ENCODE measurements at regions not wholly inside any gene's neighbourhood (a gene's known extent, or its start where the extent isn't known, plus 50 kb on each side); places are given as distances from the start of the nearest gene placed in this dataset.

GRCh38 chr4:138560448-138560847, 318.3 kb upstream of the SLC7A11 start:
- TF ChIP-seq BHLHE40 (IDR thresholded peaks at IDR 0.05; ENCODE audit: borderline replicate concordance) (no peak), FOXK2 (IDR thresholded peaks at IDR 0.05) (no peak), FOXM1 (IDR thresholded peaks at IDR 0.05; ENCODE audit: borderline replicate concordance) (no peak), NFRKB (IDR thresholded peaks at IDR 0.05) (no peak), SUZ12 (IDR thresholded peaks at IDR 0.05) (no peak), SP1 (IDR thresholded peaks at IDR 0.05) (no peak), ELF4 (IDR thresholded peaks at IDR 0.05) (no peak), ZNF384 (IDR thresholded peaks at IDR 0.05) (no peak)

All from HEK293T (cell line).